ENCODE measurements at regions not wholly inside any gene's neighbourhood (a gene's known extent, or its start where the extent isn't known, plus 50 kb on each side); places are given as distances from the start of the nearest gene placed in this dataset.

DNA sequence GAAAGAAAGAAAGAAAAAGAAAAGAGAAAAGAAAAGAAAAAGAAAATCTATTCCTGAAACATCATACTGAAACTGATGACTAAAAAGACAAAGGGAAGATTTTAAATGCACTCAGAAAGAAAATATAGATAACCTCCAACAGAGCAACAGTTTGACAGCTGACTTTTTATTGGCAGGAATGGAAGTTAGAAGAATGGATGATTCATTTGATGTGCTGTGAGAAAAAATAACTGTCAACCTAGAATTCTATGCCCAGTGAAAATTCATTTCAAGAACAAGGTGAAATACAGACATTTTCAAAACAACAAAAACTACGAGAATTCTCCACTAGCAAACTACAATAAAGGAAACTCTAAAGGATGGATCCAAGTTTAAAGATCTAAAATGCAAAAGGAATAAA is 50.5 kb upstream of the HSPA12A start:
- DNase-seq: no peak

DNA sequence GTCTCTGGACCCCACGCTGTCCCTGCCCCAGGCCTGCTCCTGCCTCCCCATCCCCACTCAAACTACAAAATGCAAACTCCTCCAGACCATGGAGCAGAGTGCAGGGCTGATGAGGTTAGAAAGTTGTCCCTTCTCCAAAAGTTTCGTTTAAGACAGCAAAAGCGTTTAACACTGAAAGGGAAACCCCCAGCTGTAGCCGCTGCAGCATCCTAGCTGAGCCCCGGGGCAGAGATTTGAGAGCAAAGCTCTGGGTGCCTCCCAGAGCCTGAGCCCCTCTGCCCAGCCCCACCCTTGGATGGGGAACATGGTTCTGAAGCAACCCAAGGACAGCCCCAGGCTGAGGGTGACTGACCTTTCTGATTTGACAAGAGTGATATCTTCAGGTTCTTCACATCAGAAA is 52.8 kb upstream of the ENO4 start:
- no peak for DNase-seq

DNA sequence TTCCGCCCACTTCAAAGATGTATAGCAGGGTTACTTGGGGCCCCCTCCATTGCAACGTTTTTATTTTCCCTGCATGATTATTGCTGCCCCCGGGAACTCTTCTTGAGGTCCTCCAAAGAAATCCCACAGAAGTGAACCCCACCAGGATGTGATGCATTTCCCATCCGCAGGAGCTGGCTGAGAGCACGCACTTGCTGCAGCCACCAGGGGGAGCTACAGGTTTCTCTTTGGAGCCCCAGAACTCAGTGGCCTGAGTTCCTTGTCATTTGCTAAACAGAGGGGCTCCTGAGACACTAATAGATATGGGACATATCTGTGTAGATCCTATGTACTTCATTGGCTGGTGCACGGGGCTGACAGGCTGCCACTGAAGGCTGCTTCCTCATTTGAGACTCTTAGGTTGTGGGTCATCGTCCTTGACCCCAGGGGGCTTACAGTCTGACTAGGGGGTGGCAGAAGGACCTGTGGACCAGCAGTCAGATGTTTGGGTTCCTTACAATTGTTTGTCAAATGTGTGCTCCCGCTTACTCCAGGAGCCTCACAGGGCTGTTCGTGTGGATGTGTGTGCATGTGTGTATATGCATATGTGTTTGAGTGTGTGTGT is 52.3 kb upstream of the ENO4 start:
- peak; percentile 64 for DNase-seq

DNA sequence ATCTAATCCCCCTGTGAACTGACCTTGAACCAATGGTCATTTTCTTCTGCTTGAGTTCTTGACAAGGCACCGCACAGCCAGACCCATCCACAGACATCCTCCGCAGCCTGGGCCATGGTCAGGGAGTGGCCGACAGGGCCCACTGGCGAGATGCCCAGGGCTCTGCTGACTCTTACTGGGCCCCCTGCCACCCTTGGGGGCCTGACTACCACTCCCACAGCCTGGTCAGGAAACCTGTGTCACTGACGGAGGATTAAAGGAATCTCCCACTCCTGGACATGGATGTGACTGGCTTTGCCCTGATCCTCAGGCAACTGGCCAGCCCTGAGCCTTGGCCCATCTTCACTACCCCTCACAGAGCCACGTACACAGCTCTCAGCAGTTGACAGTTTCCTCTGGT is 50.4 kb upstream of the ENO4 start:
- DNase-seq: no peak

Data from fibroblast of skin of back (primary cell).